Caco-2 (cell line): ENCODE measurements at regions not wholly inside any gene's neighbourhood (a gene's known extent, or its start where the extent isn't known, plus 50 kb on each side); places are given as distances from the start of the nearest gene placed in this dataset.

Experiments used
- BruUV-seq: library from RNA; stranded (reverse); fragments of 400-500 nt; replicated peaks from 2 replicates; lab custom pipeline; 2021; lab: Mats Ljungman, UMichigan
- CTCF ChIA-PET: fragments of 300-600 bp; sonication (Branson Sonifier 250); formaldehyde crosslinking; loops from one replicate; lab custom pipeline; 2022; ENCODE audit warnings: antibody characterized with exemption; lab: Charles Lee
- POLR2A ChIA-PET: fragments of 300-600 bp; sonication (Branson Sonifier 250); formaldehyde crosslinking; loops from one replicate; lab custom pipeline; 2022; ENCODE audit warnings: antibody characterized with exemption; lab: Charles Lee
- DNase-seq, 2 experiments: peaks; one replicate each; pipeline versions ENCODE4 v3.0.0 to v3.0.0-alpha.2; 2020 to 2022
- H3K27me3 ChIP-seq: replicated peaks from 2 replicates; pipeline ENCODE4 v1.6.0; 2011; ENCODE audit warnings: low read length; ENCODE audit not compliant: control insufficient read depth, insufficient read depth
- H3K36me3 ChIP-seq: 2 replicates; pipeline ENCODE4 v1.5.1; 2011; ENCODE audit warnings: low read length; ENCODE audit not compliant: control insufficient read depth, insufficient read depth
- H3K4me1 ChIP-seq: fragments of 250-450 bp; sonication (Bioruptor Pico); 2 replicates; pipeline ENCODE4 v1.5.1; 2020; ENCODE audit warnings: mild to moderate bottlenecking
- H3K4me3 ChIP-seq: 2 replicates; pipeline ENCODE4 v1.5.1; 2011; ENCODE audit warnings: low read depth, mild to moderate bottlenecking, control low read depth, low read length
- H3K9me3 ChIP-seq: fragments of 250-450 bp; sonication (Bioruptor Pico); 2 replicates; pipeline ENCODE4 v1.5.1; 2020; ENCODE audit warnings: mild to moderate bottlenecking, moderate library complexity
- H3K27ac Mint-ChIP-seq: one replicate; pipeline ENCODE4 v1.8.0; 2022; ENCODE audit warnings: mixed read lengths; ENCODE audit not compliant: unreplicated experiment
- H3K27me3 Mint-ChIP-seq: one replicate; pipeline ENCODE4 v1.8.0; 2022; ENCODE audit warnings: mixed read lengths; ENCODE audit not compliant: insufficient read depth, unreplicated experiment
- H3K36me3 Mint-ChIP-seq: one replicate; pipeline ENCODE4 v1.8.0; 2022; ENCODE audit warnings: mild to moderate bottlenecking, mixed read lengths; ENCODE audit not compliant: insufficient read depth, unreplicated experiment
- H3K4me1 Mint-ChIP-seq: one replicate; pipeline ENCODE4 v1.8.0; 2022; ENCODE audit warnings: low read depth, mixed read lengths; ENCODE audit not compliant: unreplicated experiment
- H3K4me3 Mint-ChIP-seq: one replicate; pipeline ENCODE4 v1.8.0; 2022; ENCODE audit warnings: mild to moderate bottlenecking, moderate library complexity, mixed read lengths; ENCODE audit not compliant: unreplicated experiment
- H3K9me3 Mint-ChIP-seq: one replicate; pipeline ENCODE4 v1.8.0; 2022; ENCODE audit warnings: mixed read lengths; ENCODE audit not compliant: unreplicated experiment
- CTCF ChIP-seq, 2 experiments: fragments of 200-600 bp in 1 of 2; IDR thresholded peaks; 1 replicate in 1 of 2; 2 replicates in 1 of 2; pipeline versions ENCODE4 v1.5.1 to v1.8.0; 2011 to 2022; ENCODE audit warnings: antibody characterized with exemption in 1 of 2, control low read depth in 1 of 2, inconsistent platforms in 1 of 2, low read depth in 1 of 2, low read length in 1 of 2, mild to moderate bottlenecking in 1 of 2, moderate library complexity in 1 of 2; ENCODE audit not compliant: insufficient read depth in 1 of 2, severe bottlenecking in 1 of 2, unreplicated experiment in 1 of 2
- intact Hi-C: fragments of 100-400 bp; cut with micrococcal nuclease; formaldehyde crosslinking; loops from one replicate; pipeline ENCODE4 v1.10.0; 2022; ENCODE audit not compliant: unreplicated experiment

GRCh38 chr15:79193549-79193948, 89.0 kb upstream of the ANKRD34C start:
- no TSS peak for BruUV-seq
- no peak overlapping the region for H3K4me3 ChIP-seq
- H3K4me1 ChIP-seq = no peaks in the 10 kb centered on the region
- Mint-ChIP-seq H3K4me3 (no peak overlapping the region), H3K4me1 (no peaks in the 10 kb centered on the region), H3K9me3 (no peaks in the 10 kb centered on the region), H3K27me3 (peaks cover 14% of the 10 kb centered on the region), H3K27ac (no peak overlapping the region), H3K36me3 (no peaks in the 10 kb centered on the region)
- ChIA-PET POLR2A (no interaction called here), CTCF (interaction anchor here (0.8 to 1.1 kb wide), 2 partner anchors 9 to 165 kb away, joined by 3 to 4 read pairs; no protein-coding TSS in a partner anchor)
- H3K27me3 ChIP-seq = no peaks in the 10 kb centered on the region
- no peak for DNase-seq
- no peaks in the 10 kb centered on the region for H3K9me3 ChIP-seq
- no peaks in the 10 kb centered on the region for H3K36me3 ChIP-seq
- no peak for TF ChIP-seq CTCF (IDR thresholded peaks at IDR 0.05; ENCODE audit: insufficient read depth in 1 of 2, low read depth in 1 of 2, low read length in 1 of 2, severe bottlenecking in 1 of 2, unreplicated experiment in 1 of 2)
- intact Hi-C loops = no loop called here

- Mint-ChIP-seq H3K27me3 (peaks cover 14% of the 10 kb centered on the region), H3K9me3 (no peaks in the 10 kb centered on the region), H3K27ac (no peak overlapping the region), H3K36me3 (no peaks in the 10 kb centered on the region), H3K4me3 (no peak overlapping the region), H3K4me1 (no peaks in the 10 kb centered on the region)
- no peaks in the 10 kb centered on the region for H3K4me1 ChIP-seq
- no TSS peak for BruUV-seq
- H3K36me3 ChIP-seq = no peaks in the 10 kb centered on the region
- no peak overlapping the region for H3K4me3 ChIP-seq
- POLR2A ChIA-PET = no interaction called here
- TF ChIP-seq CTCF (IDR thresholded peaks at IDR 0.05; ENCODE audit: insufficient read depth in 1 of 2, low read depth in 1 of 2, low read length in 1 of 2, severe bottlenecking in 1 of 2, unreplicated experiment in 1 of 2) = no peak
- DNase-seq = no peak
- intact Hi-C loops = no loop called here
- no peaks in the 10 kb centered on the region for H3K27me3 ChIP-seq
- CTCF ChIA-PET = interaction anchor here (0.8 to 1.1 kb wide), 2 partner anchors 8 to 165 kb away, joined by 3 to 4 read pairs; no protein-coding TSS in a partner anchor
- H3K9me3 ChIP-seq = no peaks in the 10 kb centered on the region
Observed at GRCh38 chr15:79193103-79193502, 89.4 kb upstream of the ANKRD34C start.

- DNase-seq = no peak
- CTCF ChIA-PET = interaction anchor here (1.1 kb wide), 1 partner anchor 8 kb away, joined by 4 read pairs; no protein-coding TSS in a partner anchor
- no peaks in the 10 kb centered on the region for H3K4me1 Mint-ChIP-seq
Observed at GRCh38 chr15:79192462-79193036, 90.0 kb upstream of the ANKRD34C start.

More at GRCh38 chr15:79192462-79193036, 90.0 kb upstream of the ANKRD34C start:
- intact Hi-C loops = no loop called here
- H3K27ac Mint-ChIP-seq = no peak overlapping the region
- Histone ChIP-seq H3K9me3 (no peaks in the 10 kb centered on the region), H3K27me3 (no peaks in the 10 kb centered on the region), H3K36me3 (no peaks in the 10 kb centered on the region), H3K4me3 (no peak overlapping the region), H3K4me1 (no peaks in the 10 kb centered on the region)
- no peak for TF ChIP-seq CTCF (IDR thresholded peaks at IDR 0.05; ENCODE audit: insufficient read depth in 1 of 2, low read depth in 1 of 2, low read length in 1 of 2, severe bottlenecking in 1 of 2, unreplicated experiment in 1 of 2)
- BruUV-seq = no TSS peak
- POLR2A ChIA-PET = no interaction called here
- H3K4me3 Mint-ChIP-seq = no peak overlapping the region
- H3K9me3 Mint-ChIP-seq = no peaks in the 10 kb centered on the region
- no peaks in the 10 kb centered on the region for H3K36me3 Mint-ChIP-seq
- H3K27me3 Mint-ChIP-seq = peaks cover 14% of the 10 kb centered on the region
